ENCODE measurements at regions not wholly inside any gene's neighbourhood (a gene's known extent, or its start where the extent isn't known, plus 50 kb on each side); places are given as distances from the start of the nearest gene placed in this dataset.

DNA sequence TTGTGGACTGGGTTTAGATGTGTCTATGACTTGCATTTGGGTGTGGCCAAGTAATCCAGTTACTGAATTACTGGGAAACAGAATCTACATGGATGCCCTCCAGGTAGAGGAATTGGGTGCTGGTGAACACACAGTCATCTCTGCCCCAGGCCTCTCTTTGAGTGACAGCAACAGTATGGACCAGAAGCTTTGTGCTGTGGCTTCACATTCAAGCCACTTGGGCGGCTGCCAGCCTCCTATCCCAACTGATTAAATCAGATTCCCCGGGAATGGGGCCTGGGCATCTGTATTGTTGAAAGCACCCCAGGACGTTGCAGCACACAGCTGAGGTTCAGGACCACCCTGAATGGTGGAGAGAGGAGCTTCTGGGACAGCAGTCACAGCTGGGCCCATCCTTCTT is 144.6 kb downstream of the DHX35 start:
- no peak for DNase-seq

DNA sequence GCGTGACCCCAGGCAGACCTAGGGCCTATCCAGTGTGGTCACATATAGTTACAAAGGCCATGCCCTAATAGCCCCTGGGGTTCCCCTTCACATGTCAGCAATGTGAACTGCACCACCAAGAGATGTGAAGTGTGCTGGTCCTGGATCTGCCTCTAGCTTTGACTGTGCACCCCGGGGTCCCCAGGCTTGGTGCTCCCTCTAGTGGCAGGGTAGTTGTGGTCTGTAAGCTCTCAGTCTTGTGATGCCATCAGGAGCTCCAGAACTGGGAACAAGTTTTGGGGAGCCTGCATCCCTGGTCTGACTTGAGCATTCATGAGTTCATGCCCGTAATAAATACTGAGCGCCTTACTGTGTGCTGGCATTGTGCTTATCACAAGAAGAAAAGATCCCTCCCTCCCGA is 143.4 kb downstream of the DHX35 start:
- DNase-seq: no peak

DNA sequence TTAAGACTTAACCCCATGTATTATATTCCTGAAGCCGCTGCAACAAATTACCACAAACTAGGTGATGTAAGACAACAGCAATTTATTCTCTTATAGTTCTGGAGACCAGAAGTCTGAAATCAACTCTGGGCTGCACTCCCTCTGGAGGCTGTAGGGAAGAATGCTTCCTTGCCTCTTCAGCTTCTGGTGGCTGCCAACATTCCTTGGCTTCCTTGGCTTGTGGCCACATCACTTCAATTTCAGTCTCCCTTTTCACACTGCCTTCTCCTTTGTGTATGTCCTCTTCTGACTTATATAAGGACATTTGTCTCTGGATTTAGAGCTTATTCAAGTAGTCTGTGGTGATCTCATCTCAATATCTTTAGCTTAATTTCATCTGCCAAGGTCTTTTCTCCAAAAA is 141.6 kb downstream of the DHX35 start:
- no peak for DNase-seq

DNA sequence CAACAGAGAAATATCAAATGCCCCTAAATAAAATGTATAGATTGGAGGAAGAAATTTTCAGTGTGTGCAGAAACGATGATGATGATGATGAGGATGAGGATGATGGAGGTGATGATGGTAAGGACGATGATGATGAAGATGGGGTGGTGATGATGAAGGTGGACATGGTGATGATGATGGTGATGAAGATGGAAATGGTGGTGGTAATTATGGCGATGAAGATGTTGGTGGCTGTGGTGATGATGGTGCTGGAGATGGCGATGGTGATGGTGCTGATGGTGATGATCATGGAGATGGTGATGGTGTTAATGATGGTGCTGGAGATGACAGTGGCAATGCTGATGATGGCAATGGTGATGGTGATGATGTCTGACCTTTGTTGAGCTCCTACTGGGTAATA is 141.2 kb downstream of the DHX35 start:
- DNase-seq: no peak

DNA sequence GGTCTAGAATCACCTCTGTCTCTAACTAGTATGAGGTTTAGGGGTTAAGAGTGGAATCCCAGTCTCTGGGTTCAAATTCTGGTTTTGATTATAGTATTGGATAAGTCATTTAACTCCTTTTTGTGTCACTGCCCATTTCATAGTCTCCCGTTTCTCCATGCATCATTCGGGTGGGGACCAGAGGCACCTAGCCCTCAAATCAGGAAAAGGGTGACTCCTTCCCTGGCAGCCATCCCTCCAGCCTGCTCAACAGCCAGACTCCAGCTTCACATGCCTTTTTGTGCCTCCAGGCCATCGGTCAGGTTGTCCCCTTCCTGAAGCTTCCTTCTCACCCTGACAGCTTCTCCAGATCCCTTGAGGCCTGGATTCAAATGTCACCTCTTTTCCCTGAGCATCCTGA is 139.8 kb downstream of the DHX35 start:
- DNase-seq: no peak

DNA sequence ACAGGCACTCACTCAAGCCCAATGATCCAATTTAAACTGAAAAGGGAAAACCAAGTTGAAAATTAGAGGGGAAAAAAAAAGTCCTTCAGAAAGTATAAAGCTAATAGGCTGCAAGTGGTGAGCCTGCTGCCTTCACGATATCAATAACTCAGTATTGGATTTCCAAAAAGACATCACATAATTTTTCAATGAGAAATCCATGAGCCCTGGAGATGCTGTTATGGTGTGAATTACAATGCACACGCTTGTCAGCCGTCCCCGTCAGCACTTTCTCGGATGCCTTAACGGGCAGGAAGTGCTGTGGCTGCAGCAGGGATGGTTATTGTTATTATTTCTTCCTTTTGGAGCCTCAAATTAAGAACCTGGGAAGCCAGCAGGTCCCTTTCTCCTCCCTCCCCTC is 138.5 kb downstream of the DHX35 start:
- DNase-seq: no peak

DNA sequence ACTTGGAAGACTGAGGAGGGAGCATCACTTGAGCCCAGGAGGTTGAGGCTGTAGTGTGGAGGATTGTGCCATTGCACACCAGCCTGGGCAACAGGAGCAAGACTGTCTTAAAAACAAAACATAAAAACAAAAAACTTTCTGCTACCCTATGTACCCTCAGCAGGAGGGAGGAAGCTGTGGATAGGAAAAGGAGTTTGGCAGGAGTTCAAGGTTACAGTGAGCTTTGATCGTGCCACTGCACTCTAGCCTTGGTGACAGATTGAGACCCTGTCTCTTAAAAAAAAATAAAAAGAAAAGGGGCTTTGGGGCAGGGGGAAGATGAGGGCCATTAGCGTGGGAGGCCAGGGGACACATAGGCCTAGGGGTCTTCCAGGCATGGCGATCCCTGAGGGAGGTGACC is 135.7 kb downstream of the DHX35 start:
- no peak for DNase-seq

DNA sequence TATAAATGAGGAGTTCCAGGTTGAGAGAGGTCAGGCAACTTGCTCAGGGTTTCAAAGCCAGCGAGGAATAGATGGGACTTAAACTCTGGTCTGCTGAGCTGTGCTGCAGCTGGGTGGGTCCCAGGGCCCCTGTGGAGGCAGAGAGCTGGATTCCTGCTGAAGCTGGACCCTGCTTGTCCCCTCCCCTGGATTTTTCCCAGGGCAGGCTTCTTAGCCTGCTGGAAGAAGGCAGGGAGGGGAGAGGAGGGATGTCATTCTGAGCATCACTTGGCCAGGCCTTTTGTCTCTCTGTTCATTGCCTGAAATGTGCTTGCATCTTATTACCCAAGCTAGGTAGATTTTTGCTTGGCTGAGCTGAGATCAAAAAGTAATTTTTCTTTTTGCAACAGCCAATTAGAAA is 133.7 kb downstream of the DHX35 start:
- DNase-seq: no peak

DNA sequence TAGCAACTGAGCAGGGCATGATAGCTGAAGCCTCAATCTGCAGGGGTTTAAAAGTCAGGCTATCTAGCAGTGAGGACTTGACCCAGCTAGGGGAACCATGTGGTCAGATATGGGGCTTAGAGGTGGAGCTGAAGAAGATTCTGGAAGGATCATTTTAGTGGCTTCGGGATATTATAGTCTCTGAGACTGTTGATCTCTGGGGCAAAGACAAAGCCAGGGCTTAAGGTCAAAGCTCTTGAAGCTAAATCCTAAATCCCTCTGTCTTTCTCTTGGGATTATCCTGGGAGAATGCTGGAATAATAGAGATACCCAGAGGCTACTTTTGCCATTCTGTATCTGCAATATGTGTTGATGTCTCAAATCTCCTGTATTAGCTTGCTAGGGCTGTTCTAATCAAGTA is 132.2 kb downstream of the DHX35 start:
- DNase-seq: no peak

DNA sequence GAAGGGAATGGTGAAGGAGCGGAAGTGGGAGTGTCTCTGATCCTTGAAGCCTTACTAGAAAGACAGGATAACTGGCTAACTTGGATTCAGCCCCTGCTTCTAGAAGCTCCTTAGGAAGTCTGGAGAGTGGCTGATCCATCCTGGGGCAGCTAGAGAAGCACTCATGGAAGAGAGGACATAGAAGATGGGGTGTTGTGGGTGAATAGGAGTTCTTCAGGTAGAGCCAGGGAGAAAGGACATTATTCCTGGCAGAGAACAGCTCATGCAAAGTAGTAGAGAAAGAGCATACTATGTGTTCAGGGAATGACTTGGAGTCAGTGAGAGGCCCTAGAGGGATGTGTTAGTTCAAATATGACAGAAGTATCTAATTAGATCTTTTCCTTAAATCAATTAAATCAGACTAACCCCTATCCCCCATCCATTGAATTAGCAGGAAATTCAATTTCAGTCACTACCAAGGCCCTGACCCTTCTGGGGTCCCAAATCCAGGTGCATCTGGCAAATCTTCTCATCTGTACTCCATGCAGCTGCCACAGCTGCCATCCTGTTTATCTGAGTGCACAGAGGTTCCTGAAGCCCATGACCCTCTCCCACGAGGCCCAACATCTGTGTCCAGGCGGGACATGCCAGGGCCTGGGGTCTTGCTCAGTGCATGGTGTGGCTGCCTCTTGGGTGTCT is 130.7 kb downstream of the DHX35 start:
- no peak for DNase-seq

DNA sequence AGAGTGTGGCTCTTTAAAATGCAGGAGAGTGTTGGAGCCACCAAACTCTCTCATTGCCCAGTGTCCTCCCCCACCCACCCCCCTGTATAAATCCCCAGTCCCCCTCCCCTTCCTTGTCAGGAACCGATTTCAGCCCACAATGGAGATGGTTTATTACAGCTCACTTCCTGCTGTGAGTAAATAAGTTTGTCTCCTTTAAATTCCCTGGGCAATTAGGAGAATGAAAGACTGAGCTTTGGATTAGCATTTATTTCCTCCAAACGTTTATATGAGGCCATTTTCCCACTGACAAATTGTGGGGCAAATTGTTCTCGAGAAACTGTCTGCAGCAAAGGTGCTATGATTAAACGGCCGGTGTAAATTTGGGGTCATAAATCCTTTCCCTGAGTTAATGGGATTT is 128.8 kb downstream of the DHX35 start:
- DNase-seq: no peak

DNA sequence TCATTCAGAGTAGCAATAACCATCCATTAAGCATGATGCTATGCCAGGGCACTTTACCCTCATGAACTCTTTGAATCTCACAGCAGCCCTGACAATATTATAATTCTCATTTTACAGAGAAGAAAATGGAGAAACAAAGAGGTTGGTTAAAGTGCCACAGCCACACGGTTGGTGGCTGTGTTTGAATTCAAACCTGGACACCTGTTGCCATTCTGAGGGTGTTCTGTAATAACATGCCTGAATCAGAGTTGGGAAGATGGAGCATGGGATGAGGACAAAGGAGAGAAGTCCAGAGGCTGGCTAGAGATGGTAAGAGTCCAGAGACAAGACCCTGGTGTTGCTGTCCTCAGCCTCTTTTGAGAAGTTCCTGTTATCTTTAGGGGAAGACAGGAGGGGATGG is 127.7 kb downstream of the DHX35 start:
- DNase-seq: no peak
